GM18511 (cell line): ENCODE measurements at regions not wholly inside any gene's neighbourhood (a gene's known extent, or its start where the extent isn't known, plus 50 kb on each side); places are given as distances from the start of the nearest gene placed in this dataset.

Experiments
- ATAC-seq: cut with Tn5 transposase; IDR thresholded peaks from one replicate; pipeline ENCODE4 v1.9.1; 2021; ENCODE audit warnings: mild to moderate bottlenecking, moderate library complexity; ENCODE audit not compliant: unreplicated experiment

- ATAC-seq: no peak
These were observed 357.7 kb downstream of the BCOR start for GRCh38 chrX:39740078-39740477.

GRCh38 chrX:39741904-39742303, 355.9 kb downstream of the BCOR start:
- ATAC-seq: no peak

- ATAC-seq: no peak
These were observed 351.9 kb downstream of the BCOR start for GRCh38 chrX:39745818-39746217.

GRCh38 chrX:39749135-39749534, 348.6 kb downstream of the BCOR start:
- no peak for ATAC-seq

GRCh38 chrX:39749728-39750127, 348.0 kb downstream of the BCOR start:
- ATAC-seq: no peak

GRCh38 chrX:39750256-39750790, 347.4 kb downstream of the BCOR start:
- ATAC-seq: no peak

GRCh38 chrX:39750848-39751247, 346.9 kb downstream of the BCOR start:
- ATAC-seq: no peak

GRCh38 chrX:39752815-39753214, 344.9 kb downstream of the BCOR start:
- ATAC-seq: no peak

- ATAC-seq: no peak
These were observed 344.3 kb downstream of the BCOR start for GRCh38 chrX:39753293-39753996.

GRCh38 chrX:39755143-39756032, 342.4 kb downstream of the BCOR start:
- ATAC-seq: no peak

- ATAC-seq: no peak
These were observed 341.5 kb downstream of the BCOR start for GRCh38 chrX:39756086-39756883.

- no peak for ATAC-seq
These were observed 339.8 kb downstream of the BCOR start for GRCh38 chrX:39757971-39758370.

GRCh38 chrX:39758791-39759525, 338.8 kb downstream of the BCOR start:
- ATAC-seq: no peak

GRCh38 chrX:39759526-39760224, 338.1 kb downstream of the BCOR start:
- ATAC-seq: no peak

GRCh38 chrX:39760930-39761329, 336.8 kb downstream of the BCOR start:
- ATAC-seq: no peak

GRCh38 chrX:39762266-39762841, 335.4 kb downstream of the BCOR start:
- ATAC-seq: no peak

GRCh38 chrX:39764441-39764914, 333.3 kb downstream of the BCOR start:
- no peak for ATAC-seq

- ATAC-seq: no peak
These were observed 332.4 kb downstream of the BCOR start for GRCh38 chrX:39765327-39765726.

GRCh38 chrX:39766085-39766726, 331.6 kb downstream of the BCOR start:
- no peak for ATAC-seq
